ENCODE measurements at regions not wholly inside any gene's neighbourhood (a gene's known extent, or its start where the extent isn't known, plus 50 kb on each side); places are given as distances from the start of the nearest gene placed in this dataset.
"Not testable (repeated sequence)": the region's sequence is repeated elsewhere in the genome, so short reads cannot be mapped to it uniquely, and the experiment has no call there.

- 74 to 88% (median 79%) methylated on average over 3 of the region's 3 CpGs for WGBS, 5 donors
- DNase-seq = no peak
Measured at GRCh38 chr1:59212706-59213105, 84.2 kb upstream of the FGGY start.

GRCh38 chr1:59214248-59215208 is 82.4 kb upstream of the FGGY start:
- Histone ChIP-seq H3K36me3 (no peaks in the 10 kb centered on the region), H3K4me3 (no peak overlapping the region), H3K4me1 (no peaks in the 10 kb centered on the region), H3K27ac (no peak overlapping the region), H3K27me3 (replicated peaks in 1 of 7) (no peaks in the 10 kb centered on the region), H3K9me3 (peaks cover 0 to 14% (median 0%) of the 10 kb centered on the region in 8 donors)
- no peak for TF ChIP-seq POLR2AphosphoS5 (IDR thresholded peaks at IDR 0.05)
- TF ChIP-seq POLR2A (IDR thresholded peaks at IDR 0.05) = no peak
- no peak for TF ChIP-seq CTCF (IDR thresholded peaks at IDR 0.05 in 8 of 11, conservative IDR thresholded peaks at IDR 0.05 in 3 of 11)
- no peak for DNase-seq
- WGBS, 5 donors = 86 to 93% (median 89%) methylated on average over 10 of the region's 10 CpGs
- intact Hi-C loops (cut with DNase I; ENCODE audit: low total_unique reads) = no loop called here

More at GRCh38 chr1:59212706-59213105, 84.2 kb upstream of the FGGY start:
- Histone ChIP-seq H3K27ac (no peak overlapping the region), H3K27me3 (replicated peaks in 1 of 7) (no peaks in the 10 kb centered on the region), H3K4me1 (no peaks in the 10 kb centered on the region), H3K4me3 (no peak overlapping the region), H3K36me3 (no peaks in the 10 kb centered on the region), H3K9me3 (peaks cover 0 to 20% (median 0%) of the 10 kb centered on the region in 8 donors)
- intact Hi-C loops (cut with DNase I; ENCODE audit: low total_unique reads) = no loop called here
- TF ChIP-seq POLR2A (IDR thresholded peaks at IDR 0.05) = no peak
- no peak for TF ChIP-seq CTCF (IDR thresholded peaks at IDR 0.05 in 8 of 11, conservative IDR thresholded peaks at IDR 0.05 in 3 of 11)
- TF ChIP-seq POLR2AphosphoS5 (IDR thresholded peaks at IDR 0.05) = no peak

- no peak overlapping the region for H3K4me3 ChIP-seq
- no peak overlapping the region for H3K27ac ChIP-seq
- peaks cover 0 to 12% (median 0%) of the 10 kb centered on the region in 8 donors for H3K9me3 ChIP-seq
- no peaks in the 10 kb centered on the region for H3K36me3 ChIP-seq
- no peaks in the 10 kb centered on the region for H3K27me3 ChIP-seq (replicated peaks in 1 of 7)
- intact Hi-C loops (cut with DNase I; ENCODE audit: low total_unique reads) = no loop called here
- peaks cover 0 to 7% (median 0%) of the 10 kb centered on the region in 6 donors for H3K4me1 ChIP-seq
- WGBS, 5 donors = 85 to 94% (median 92%) methylated on average over 6 of the region's 6 CpGs
- DNase-seq = no peak
- no peak for TF ChIP-seq POLR2AphosphoS5 (IDR thresholded peaks at IDR 0.05)
- TF ChIP-seq POLR2A (IDR thresholded peaks at IDR 0.05) = no peak
- no peak for TF ChIP-seq CTCF (IDR thresholded peaks at IDR 0.05 in 8 of 11, conservative IDR thresholded peaks at IDR 0.05 in 3 of 11)
Measured at GRCh38 chr1:59215766-59216291, 81.1 kb upstream of the FGGY start.

- H3K4me1 ChIP-seq; H3K4me3 ChIP-seq; H3K27ac ChIP-seq; H3K36me3 ChIP-seq; H3K9me3 ChIP-seq; H3K27me3 ChIP-seq (replicated peaks in 1 of 7); intact Hi-C loops (cut with DNase I; ENCODE audit: low total_unique reads); DNase-seq: not testable (repeated sequence)
- whole genome bisulfite sequencing, 5 donors = 62 to 90% (median 81%) methylated on average over 2 of the region's 2 CpGs
Measured at GRCh38 chr1:59217439-59217838, 79.5 kb upstream of the FGGY start.

Data from spleen (tissue), 11 donors.